H9 (cell line): ENCODE measurements at regions not wholly inside any gene's neighbourhood (a gene's known extent, or its start where the extent isn't known, plus 50 kb on each side); places are given as distances from the start of the nearest gene placed in this dataset.

Experiments
- DNase-seq: peaks from one replicate; pipeline ENCODE4 v3.0.0-alpha.2; 2017
- H2AFZ ChIP-seq: one replicate; pipeline ENCODE4 v1.6.1; 2013; ENCODE audit warnings: mild to moderate bottlenecking, low read length, control low read depth, moderate library complexity
- H2AK5ac ChIP-seq: 2 replicates; pipeline ENCODE4 v1.6.1; 2013; ENCODE audit warnings: low read length, control low read depth, mixed read lengths; ENCODE audit not compliant: insufficient read length
- H2BK120ac ChIP-seq: one replicate; pipeline ENCODE4 v1.6.1; 2013; ENCODE audit warnings: low read depth, mild to moderate bottlenecking, low read length, control low read depth, inconsistent platforms; ENCODE audit not compliant: poor library complexity, severe bottlenecking
- H2BK12ac ChIP-seq: 2 replicates; pipeline ENCODE4 v1.6.1; 2013; ENCODE audit warnings: low read length, control low read depth, mixed read lengths, low read depth; ENCODE audit not compliant: insufficient read length
- H2BK15ac ChIP-seq: 2 replicates; pipeline ENCODE4 v1.6.1; 2013; ENCODE audit warnings: low read depth, low read length, control low read depth
- H2BK20ac ChIP-seq: one replicate; pipeline ENCODE4 v1.6.1; 2013; ENCODE audit warnings: low read depth, mild to moderate bottlenecking, low read length, control low read depth, inconsistent platforms; ENCODE audit not compliant: poor library complexity, severe bottlenecking
- H2BK5ac ChIP-seq: 2 replicates; pipeline ENCODE4 v1.6.1; 2013; ENCODE audit warnings: low read length, control low read depth, mixed read lengths; ENCODE audit not compliant: insufficient read length
- H3K14ac ChIP-seq: 2 replicates; pipeline ENCODE4 v1.6.1; 2013; ENCODE audit warnings: low read length, control low read depth; ENCODE audit not compliant: insufficient read depth
- H3K18ac ChIP-seq: 2 replicates; pipeline ENCODE4 v1.6.1; 2013; ENCODE audit warnings: low read depth, mild to moderate bottlenecking, mixed read lengths, low read length, control low read depth; ENCODE audit not compliant: insufficient read length
- H3K23ac ChIP-seq: 2 replicates; pipeline ENCODE4 v1.6.1; 2013; ENCODE audit warnings: low read length, control low read depth, mixed read lengths, low read depth; ENCODE audit not compliant: insufficient read length
- H3K23me2 ChIP-seq: 2 replicates; pipeline ENCODE4 v1.6.1; 2013; ENCODE audit warnings: low read depth, mild to moderate bottlenecking, mixed read lengths, low read length, control low read depth; ENCODE audit not compliant: insufficient read length, poor library complexity, severe bottlenecking
- H3K27ac ChIP-seq: 2 replicates; pipeline ENCODE4 v1.5.1; 2013; ENCODE audit warnings: low read length, control low read depth, mixed read lengths, low read depth; ENCODE audit not compliant: insufficient read length
- H3K27me3 ChIP-seq: 2 replicates; pipeline ENCODE4 v1.6.1; 2013; ENCODE audit warnings: low read length, control low read depth, inconsistent platforms; ENCODE audit not compliant: insufficient read depth
- H3K4ac ChIP-seq: 2 replicates; pipeline ENCODE4 v1.6.1; 2013; ENCODE audit warnings: low read depth, mild to moderate bottlenecking, control low read depth, inconsistent platforms, low read length, moderate library complexity
- H3K4me1 ChIP-seq: 2 replicates; pipeline ENCODE4 v1.6.1; 2013; ENCODE audit warnings: low read length, control low read depth, inconsistent platforms; ENCODE audit not compliant: insufficient read depth
- H3K4me2 ChIP-seq: 2 replicates; pipeline ENCODE4 v1.6.1; 2013; ENCODE audit warnings: low read length, control low read depth, mixed read lengths; ENCODE audit not compliant: insufficient read length, insufficient read depth
- H3K56ac ChIP-seq: 2 replicates; pipeline ENCODE4 v1.6.1; 2013; ENCODE audit warnings: low read depth, mild to moderate bottlenecking, mixed read lengths, low read length, control low read depth; ENCODE audit not compliant: insufficient read length
- H3K79me1 ChIP-seq: 2 replicates; pipeline ENCODE4 v1.6.1; 2013; ENCODE audit warnings: low read depth, mild to moderate bottlenecking, moderate library complexity, low read length, control low read depth, inconsistent platforms; ENCODE audit not compliant: insufficient read depth, poor library complexity, severe bottlenecking
- H3K79me2 ChIP-seq: 2 replicates; pipeline ENCODE4 v1.6.1; 2013; ENCODE audit warnings: low read length, control low read depth, inconsistent platforms; ENCODE audit not compliant: insufficient read depth
- H3K9ac ChIP-seq: 2 replicates; pipeline ENCODE4 v1.6.1; 2013; ENCODE audit warnings: low read length, control low read depth, mixed read lengths; ENCODE audit not compliant: insufficient read length; ENCODE audit errors: extremely low read depth
- H3K9me3 ChIP-seq: one replicate; pipeline ENCODE4 v1.6.1; 2013; ENCODE audit warnings: low read depth, low read length, inconsistent platforms; ENCODE audit not compliant: control insufficient read depth
- H3T11ph ChIP-seq: one replicate; pipeline ENCODE4 v1.6.1; 2013; ENCODE audit warnings: mild to moderate bottlenecking, low read length, control low read depth, inconsistent platforms
- H4K20me1 ChIP-seq: one replicate; pipeline ENCODE4 v1.6.1; 2013; ENCODE audit not compliant: control insufficient read depth, insufficient read length, insufficient read depth
- H4K5ac ChIP-seq: 2 replicates; pipeline ENCODE4 v1.6.1; 2013; ENCODE audit warnings: low read depth, mild to moderate bottlenecking, mixed read lengths, low read length, control low read depth; ENCODE audit not compliant: insufficient read length
- H4K8ac ChIP-seq: replicated peaks from 2 replicates; pipeline ENCODE4 v1.6.1; 2013; ENCODE audit warnings: low read length, control low read depth, mixed read lengths, low read depth; ENCODE audit not compliant: insufficient read length
- H4K91ac ChIP-seq: 2 replicates; pipeline ENCODE4 v1.6.1; 2013; ENCODE audit warnings: low read depth, mild to moderate bottlenecking, moderate library complexity, mixed read lengths, low read length, control low read depth; ENCODE audit not compliant: insufficient read length
- H3K27ac Mint-ChIP-seq, 3 experiments: 2 replicates in 2 of 3; 3 replicates in 1 of 3; pipeline ENCODE4 v1.8.0; 2020 to 2021; ENCODE audit warnings: mixed read lengths in 3 of 3, mild to moderate bottlenecking in 1 of 3, moderate library complexity in 1 of 3
- H3K27me3 Mint-ChIP-seq: 2 replicates; pipeline ENCODE4 v1.8.0; 2021; ENCODE audit warnings: low read depth, mild to moderate bottlenecking, moderate library complexity, mixed read lengths
- H3K36me3 Mint-ChIP-seq, 3 experiments: 2 replicates in 2 of 3; 3 replicates in 1 of 3; pipeline ENCODE4 v1.8.0; 2020 to 2021; ENCODE audit warnings: low read depth in 3 of 3, mixed read lengths in 3 of 3; ENCODE audit not compliant: insufficient read depth in 1 of 3
- H3K4me1 Mint-ChIP-seq, 2 experiments: 2 replicates each; pipeline ENCODE4 v1.8.0; 2020; ENCODE audit warnings: mixed read lengths in 2 of 2
- H3K4me3 Mint-ChIP-seq, 2 experiments: 2 replicates in 1 of 2; 3 replicates in 1 of 2; pipeline ENCODE4 v1.8.0; 2020 to 2021; ENCODE audit warnings: mild to moderate bottlenecking in 2 of 2, mixed read lengths in 2 of 2, moderate library complexity in 1 of 2
- H3K9me3 Mint-ChIP-seq, 2 experiments: 2 replicates in 1 of 2; 3 replicates in 1 of 2; pipeline ENCODE4 v1.8.0; 2020; ENCODE audit warnings: mild to moderate bottlenecking in 2 of 2, mixed read lengths in 2 of 2, moderate library complexity in 1 of 2
- WGBS: extraction: QIAGEN DNeasy Blood & Tissue Kit; methylation state at CpG from one replicate; pipeline ENCODE4 v1.1.7; 2013; ENCODE audit warnings: missing lambda C conversion rate, low lambda C conversion rate, mixed read lengths; ENCODE audit not compliant: insufficient read length; ENCODE audit errors: extremely low coverage; 5-methylcytosine and 5-hydroxymethylcytosine counted together
- TF ChIP-seq, protein P1 (sequence below): fragments of 200-600 bp; sonication (generic); conservative IDR thresholded peaks from 3 replicates; pipeline ENCODE4 v1.8.0; 2021; ENCODE audit warnings: antibody characterized with exemption, mild to moderate bottlenecking

DNA sequence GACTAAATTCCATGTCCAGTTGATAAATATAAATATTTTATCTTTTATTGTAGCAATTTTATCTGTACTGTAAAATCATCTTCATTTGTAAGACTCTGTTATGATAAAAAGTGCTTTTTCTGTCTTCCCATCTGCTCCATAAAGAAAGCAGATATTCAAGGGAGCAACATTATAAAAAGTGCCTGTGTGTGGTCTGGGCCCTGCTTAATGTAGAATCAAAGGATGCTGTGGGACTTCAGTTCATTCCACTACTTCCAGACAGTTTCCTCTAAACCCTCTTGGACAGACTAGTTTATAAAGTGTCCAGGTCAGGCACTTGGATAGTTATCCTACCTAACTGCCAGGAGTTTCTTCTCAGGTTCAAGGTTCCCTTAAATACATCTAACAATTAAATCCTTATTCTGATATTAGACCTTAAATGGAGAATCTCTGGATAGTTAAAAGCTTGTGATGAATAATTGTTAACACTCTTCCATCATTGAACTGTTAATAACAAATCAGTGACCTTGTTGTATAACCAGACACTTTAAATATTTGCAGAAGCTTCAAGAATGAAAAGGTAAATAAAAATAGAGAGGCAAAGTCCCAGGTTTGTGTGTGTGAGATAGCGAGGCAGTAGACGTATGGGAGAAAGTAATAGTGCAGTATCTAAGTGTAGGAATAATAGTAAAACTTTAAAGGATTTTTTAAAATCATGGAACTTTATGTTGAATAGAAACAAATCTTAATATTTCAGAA lies 237.5 kb upstream of the CTSO start:
- no peak for DNase-seq
- no peak overlapping the region for H4K8ac ChIP-seq
- no peaks in the 10 kb centered on the region for H3K27me3 ChIP-seq
- no peak overlapping the region for H3K9ac ChIP-seq
- no peaks in the 10 kb centered on the region for H3K23me2 ChIP-seq
- H3K27ac ChIP-seq = no peak overlapping the region
- no peak overlapping the region for H2BK12ac ChIP-seq
- no peak overlapping the region for H3K4ac ChIP-seq
- H3K4me2 ChIP-seq = no peak overlapping the region
- H2BK5ac ChIP-seq = no peak overlapping the region
- Mint-ChIP-seq H3K27ac (no peak overlapping the region), H3K27me3 (peaks cover 1% of the 10 kb centered on the region; the same call in 1 of the 2 replicates), H3K9me3 (no peaks in the 10 kb centered on the region), H3K36me3 (no peaks in the 10 kb centered on the region), H3K4me1 (peaks cover 7 to 8% of the 10 kb centered on the region in 2 experiments), H3K4me3 (no peak overlapping the region)
- no peak overlapping the region for H2BK15ac ChIP-seq
- H3K9me3 ChIP-seq = no peaks in the 10 kb centered on the region
- H4K5ac ChIP-seq = no peak overlapping the region
- no peak overlapping the region for H3K18ac ChIP-seq
- no peak overlapping the region for H3K14ac ChIP-seq
- H4K20me1 ChIP-seq = no peaks in the 10 kb centered on the region
- no peaks in the 10 kb centered on the region for H3K79me2 ChIP-seq
- H3T11ph ChIP-seq = no peak overlapping the region
- no peak overlapping the region for H2BK20ac ChIP-seq
- no CpG with 5 or more reads among the region's 2 CpGs for WGBS
- TF ChIP-seq, protein P1, sequence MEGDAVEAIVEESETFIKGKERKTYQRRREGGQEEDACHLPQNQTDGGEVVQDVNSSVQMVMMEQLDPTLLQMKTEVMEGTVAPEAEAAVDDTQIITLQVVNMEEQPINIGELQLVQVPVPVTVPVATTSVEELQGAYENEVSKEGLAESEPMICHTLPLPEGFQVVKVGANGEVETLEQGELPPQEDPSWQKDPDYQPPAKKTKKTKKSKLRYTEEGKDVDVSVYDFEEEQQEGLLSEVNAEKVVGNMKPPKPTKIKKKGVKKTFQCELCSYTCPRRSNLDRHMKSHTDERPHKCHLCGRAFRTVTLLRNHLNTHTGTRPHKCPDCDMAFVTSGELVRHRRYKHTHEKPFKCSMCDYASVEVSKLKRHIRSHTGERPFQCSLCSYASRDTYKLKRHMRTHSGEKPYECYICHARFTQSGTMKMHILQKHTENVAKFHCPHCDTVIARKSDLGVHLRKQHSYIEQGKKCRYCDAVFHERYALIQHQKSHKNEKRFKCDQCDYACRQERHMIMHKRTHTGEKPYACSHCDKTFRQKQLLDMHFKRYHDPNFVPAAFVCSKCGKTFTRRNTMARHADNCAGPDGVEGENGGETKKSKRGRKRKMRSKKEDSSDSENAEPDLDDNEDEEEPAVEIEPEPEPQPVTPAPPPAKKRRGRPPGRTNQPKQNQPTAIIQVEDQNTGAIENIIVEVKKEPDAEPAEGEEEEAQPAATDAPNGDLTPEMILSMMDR = no peak
- H4K91ac ChIP-seq = no peak overlapping the region
- no peaks in the 10 kb centered on the region for H3K79me1 ChIP-seq
- no peak overlapping the region for H2BK120ac ChIP-seq
- H2AFZ ChIP-seq = no peak overlapping the region
- no peak overlapping the region for H2AK5ac ChIP-seq
- no peaks in the 10 kb centered on the region for H3K4me1 ChIP-seq
- H3K23ac ChIP-seq = no peak overlapping the region
- no peak overlapping the region for H3K56ac ChIP-seq
